ENCODE measurements at regions not wholly inside any gene's neighbourhood (a gene's known extent, or its start where the extent isn't known, plus 50 kb on each side); places are given as distances from the start of the nearest gene placed in this dataset.
A peak's percentile ranks its signal among the peaks of the same experiment; 100 is the strongest.

GRCh38 chr7:17007841-17008240, 126.1 kb upstream of the AGR3 start:
- TF ChIP-seq RAD21 (IDR thresholded peaks at IDR 0.05; ENCODE audit: low read depth) = no peak
- no peak for TF ChIP-seq TCF12 (IDR thresholded peaks at IDR 0.05; ENCODE audit: low read depth)
- no peak for TF ChIP-seq NFIC (IDR thresholded peaks at IDR 0.05)
- no peak for TF ChIP-seq TAF1 (IDR thresholded peaks at IDR 0.05; ENCODE audit: low read depth)
- TF ChIP-seq MAX (IDR thresholded peaks at IDR 0.05) = no peak
- no peak for TF ChIP-seq USF1 (IDR thresholded peaks at IDR 0.05)
- no peak for TF ChIP-seq FOXM1 (IDR thresholded peaks at IDR 0.05; ENCODE audit: borderline replicate concordance, low read depth)
- no peak for TF ChIP-seq EGR1 (IDR thresholded peaks at IDR 0.05)
- TF ChIP-seq, protein P1, sequence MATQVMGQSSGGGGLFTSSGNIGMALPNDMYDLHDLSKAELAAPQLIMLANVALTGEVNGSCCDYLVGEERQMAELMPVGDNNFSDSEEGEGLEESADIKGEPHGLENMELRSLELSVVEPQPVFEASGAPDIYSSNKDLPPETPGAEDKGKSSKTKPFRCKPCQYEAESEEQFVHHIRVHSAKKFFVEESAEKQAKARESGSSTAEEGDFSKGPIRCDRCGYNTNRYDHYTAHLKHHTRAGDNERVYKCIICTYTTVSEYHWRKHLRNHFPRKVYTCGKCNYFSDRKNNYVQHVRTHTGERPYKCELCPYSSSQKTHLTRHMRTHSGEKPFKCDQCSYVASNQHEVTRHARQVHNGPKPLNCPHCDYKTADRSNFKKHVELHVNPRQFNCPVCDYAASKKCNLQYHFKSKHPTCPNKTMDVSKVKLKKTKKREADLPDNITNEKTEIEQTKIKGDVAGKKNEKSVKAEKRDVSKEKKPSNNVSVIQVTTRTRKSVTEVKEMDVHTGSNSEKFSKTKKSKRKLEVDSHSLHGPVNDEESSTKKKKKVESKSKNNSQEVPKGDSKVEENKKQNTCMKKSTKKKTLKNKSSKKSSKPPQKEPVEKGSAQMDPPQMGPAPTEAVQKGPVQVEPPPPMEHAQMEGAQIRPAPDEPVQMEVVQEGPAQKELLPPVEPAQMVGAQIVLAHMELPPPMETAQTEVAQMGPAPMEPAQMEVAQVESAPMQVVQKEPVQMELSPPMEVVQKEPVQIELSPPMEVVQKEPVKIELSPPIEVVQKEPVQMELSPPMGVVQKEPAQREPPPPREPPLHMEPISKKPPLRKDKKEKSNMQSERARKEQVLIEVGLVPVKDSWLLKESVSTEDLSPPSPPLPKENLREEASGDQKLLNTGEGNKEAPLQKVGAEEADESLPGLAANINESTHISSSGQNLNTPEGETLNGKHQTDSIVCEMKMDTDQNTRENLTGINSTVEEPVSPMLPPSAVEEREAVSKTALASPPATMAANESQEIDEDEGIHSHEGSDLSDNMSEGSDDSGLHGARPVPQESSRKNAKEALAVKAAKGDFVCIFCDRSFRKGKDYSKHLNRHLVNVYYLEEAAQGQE (IDR thresholded peaks at IDR 0.05; ENCODE audit: low read depth) = no peak
- TF ChIP-seq CREB1 (IDR thresholded peaks at IDR 0.05; ENCODE audit: low read depth) = no peak
- TF ChIP-seq ZBTB7A (IDR thresholded peaks at IDR 0.05; ENCODE audit: low read depth) = no peak
- no peak for TF ChIP-seq TEAD4 (IDR thresholded peaks at IDR 0.05)

DNA sequence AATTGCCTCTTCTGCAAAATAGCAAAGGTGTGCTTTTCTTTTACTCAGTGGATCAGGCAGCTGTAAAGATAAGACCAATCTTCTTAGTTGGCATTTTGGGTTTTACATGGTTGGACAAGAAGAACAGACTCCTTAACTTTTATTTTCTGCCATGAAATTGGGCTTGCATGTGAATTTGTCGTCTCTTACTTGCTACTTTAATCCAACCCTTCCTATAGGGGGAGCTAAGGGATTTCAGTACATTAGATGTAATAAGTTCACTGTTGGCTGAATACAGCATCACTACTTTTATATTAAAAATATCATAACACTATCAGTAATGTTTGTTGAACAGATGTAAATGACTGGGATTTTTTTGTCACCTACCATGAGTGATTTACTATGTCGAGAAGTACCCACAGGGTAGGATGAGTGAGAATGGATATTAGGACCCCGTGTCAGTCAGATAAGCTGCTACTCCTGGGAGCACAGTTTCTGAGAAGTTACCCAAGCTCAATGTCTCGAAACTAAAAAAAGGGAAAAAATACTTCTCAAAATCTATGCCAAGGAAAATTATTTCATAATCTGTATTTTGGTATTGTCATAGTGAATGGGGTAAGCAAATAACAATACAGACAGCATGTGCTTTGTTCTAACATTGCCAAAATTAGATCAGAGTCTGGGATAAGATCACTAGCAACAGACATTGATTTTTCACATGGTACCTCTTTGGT, 127.4 kb upstream of the AGR3 start:
- TF ChIP-seq, protein P1 (IDR thresholded peaks at IDR 0.05; ENCODE audit: low read depth) = no peak
- peak; percentile 49 for TF ChIP-seq RAD21 (IDR thresholded peaks at IDR 0.05; ENCODE audit: low read depth)
- no peak for TF ChIP-seq EP300 (IDR thresholded peaks at IDR 0.05; ENCODE audit: borderline replicate concordance)

DNA sequence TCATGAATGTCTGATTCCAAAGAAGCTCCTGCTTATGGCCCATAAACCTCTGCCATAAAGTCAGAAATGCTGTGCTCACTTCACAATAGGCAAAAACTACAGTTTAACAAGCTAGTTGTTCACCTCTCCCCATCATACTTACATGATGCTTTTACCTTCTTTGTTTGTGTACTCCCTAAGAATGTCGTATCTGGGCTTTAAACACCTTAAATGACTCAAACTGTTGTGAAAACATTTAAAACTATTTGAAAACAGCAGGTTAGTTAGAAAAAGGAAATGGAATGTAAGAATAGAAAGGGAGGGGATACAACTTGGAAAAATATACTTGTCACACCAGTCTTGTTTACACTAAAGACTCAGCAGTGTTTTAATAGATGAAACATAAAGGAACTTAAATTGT, 128.2 kb upstream of the AGR3 start:
- TF ChIP-seq, protein P1 (IDR thresholded peaks at IDR 0.05; ENCODE audit: low read depth) = no peak
- TF ChIP-seq CREB1 (IDR thresholded peaks at IDR 0.05; ENCODE audit: low read depth) (no peak), NFIC (IDR thresholded peaks at IDR 0.05) (no peak), YY1 (IDR thresholded peaks at IDR 0.05; ENCODE audit: low read depth) (no peak), FOXM1 (IDR thresholded peaks at IDR 0.05; ENCODE audit: borderline replicate concordance, low read depth) (no peak), RAD21 (IDR thresholded peaks at IDR 0.05; ENCODE audit: low read depth) (no peak), CEBPB (IDR thresholded peaks at IDR 0.05) (no peak), MAX (IDR thresholded peaks at IDR 0.05) (no peak), TEAD4 (IDR thresholded peaks at IDR 0.05) (no peak), TAF1 (IDR thresholded peaks at IDR 0.05; ENCODE audit: low read depth) (no peak), EP300 (IDR thresholded peaks at IDR 0.05; ENCODE audit: borderline replicate concordance) (no peak), EGR1 (IDR thresholded peaks at IDR 0.05) (no peak)

DNA sequence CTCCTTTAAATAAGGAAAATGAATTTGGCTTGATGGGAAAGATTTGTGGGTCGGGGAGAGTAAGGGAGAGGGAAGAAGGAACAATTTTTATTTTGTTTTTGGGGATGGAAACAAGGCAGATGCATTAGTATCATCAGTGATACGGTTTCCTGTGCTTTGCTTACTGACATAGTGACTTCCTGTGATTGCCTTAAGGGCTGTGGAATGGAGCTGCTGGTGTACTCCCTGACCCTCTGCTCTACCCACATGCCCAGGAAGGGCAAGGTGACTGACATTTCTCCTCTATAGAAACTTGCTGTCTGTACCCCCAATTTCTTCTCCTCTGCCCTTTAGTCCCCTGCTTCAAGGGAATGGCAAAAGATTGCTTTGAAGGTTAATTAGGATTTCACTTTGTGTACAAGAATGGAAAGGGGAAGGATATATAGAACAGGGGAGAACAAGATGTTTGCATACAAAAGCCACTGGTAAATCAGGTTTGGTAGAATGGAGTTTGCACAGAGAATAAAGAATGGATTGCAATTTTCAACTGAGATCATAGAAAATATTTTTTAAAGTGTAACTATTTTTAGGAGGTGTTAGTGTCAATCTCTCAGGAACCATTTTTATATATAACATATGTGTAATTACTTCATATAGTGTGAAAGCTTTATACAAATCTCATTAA, 129.0 kb upstream of the AGR3 start:
- TF ChIP-seq TCF12 (IDR thresholded peaks at IDR 0.05; ENCODE audit: low read depth) = no peak
- TF ChIP-seq RAD21 (IDR thresholded peaks at IDR 0.05; ENCODE audit: low read depth) = no peak
- TF ChIP-seq USF1 (IDR thresholded peaks at IDR 0.05) = no peak
- no peak for TF ChIP-seq NFIC (IDR thresholded peaks at IDR 0.05)
- TF ChIP-seq EP300 (IDR thresholded peaks at IDR 0.05; ENCODE audit: borderline replicate concordance) = no peak

Data from Ishikawa (cell line).